ENCODE measurements at regions not wholly inside any gene's neighbourhood (a gene's known extent, or its start where the extent isn't known, plus 50 kb on each side); places are given as distances from the start of the nearest gene placed in this dataset.

GRCh38 chr11:119872611-119873310 lies 143.8 kb upstream of the NECTIN1 start:
- no peaks in the 10 kb centered on the region for H3K36me3 ChIP-seq (ENCODE audit: insufficient read depth, low read length)
- H3K27me3 ChIP-seq (ENCODE audit: insufficient read depth, low read length, poor library complexity, severe bottlenecking), result no peaks in the 10 kb centered on the region
- no peak overlapping the region for H3K4me2 ChIP-seq (ENCODE audit: low read depth, low read length, poor library complexity, severe bottlenecking)
- no peaks in the 10 kb centered on the region for H3K79me2 ChIP-seq (ENCODE audit: insufficient read depth, low read length)
- no peak overlapping the region for H3K9ac ChIP-seq (ENCODE audit: low read depth, low read length, poor library complexity, severe bottlenecking)
- H4K20me1 ChIP-seq (ENCODE audit: insufficient read depth, low read length, poor library complexity, severe bottlenecking), result no peaks in the 10 kb centered on the region
- H3F3A ChIP-seq (ENCODE audit: low read depth), result no peaks in the 10 kb centered on the region
- no peak overlapping the region for H2AFZ ChIP-seq (ENCODE audit: low read length)
- H3K9me3 ChIP-seq (ENCODE audit: insufficient read depth, low read depth, low read length), result no peaks in the 10 kb centered on the region
- H3K9me2 ChIP-seq (replicated peaks; ENCODE audit: low read depth, low read length), result no peaks in the 10 kb centered on the region
- H3K4me1 ChIP-seq (ENCODE audit: insufficient read depth, low read length, poor library complexity, severe bottlenecking), result peaks cover 6% of the 10 kb centered on the region
- TF ChIP-seq CTCF (conservative IDR thresholded peaks at IDR 0.05; ENCODE audit: low read length) (no peak), EZH2phosphoT487 (IDR thresholded peaks at IDR 0.05; ENCODE audit: borderline replicate concordance) (no peak)
- H3K4me3 ChIP-seq (ENCODE audit: low read length, poor library complexity, severe bottlenecking), result no peak overlapping the region

GRCh38 chr11:119865661-119866156 lies 136.7 kb upstream of the NECTIN1 start:
- no peaks in the 10 kb centered on the region for H3K79me2 ChIP-seq (ENCODE audit: insufficient read depth, low read length)
- H3K9me3 ChIP-seq (ENCODE audit: insufficient read depth, low read depth, low read length), result no peaks in the 10 kb centered on the region
- no peaks in the 10 kb centered on the region for H3K27me3 ChIP-seq (ENCODE audit: insufficient read depth, low read length, poor library complexity, severe bottlenecking)
- no peak overlapping the region for H2AFZ ChIP-seq (ENCODE audit: low read length)
- no peaks in the 10 kb centered on the region for H3F3A ChIP-seq (ENCODE audit: low read depth)
- H3K36me3 ChIP-seq (ENCODE audit: insufficient read depth, low read length), result no peaks in the 10 kb centered on the region
- TF ChIP-seq CTCF (conservative IDR thresholded peaks at IDR 0.05; ENCODE audit: low read length) (no peak), EZH2phosphoT487 (IDR thresholded peaks at IDR 0.05; ENCODE audit: borderline replicate concordance) (no peak)
- H3K4me3 ChIP-seq (ENCODE audit: low read length, poor library complexity, severe bottlenecking), result no peak overlapping the region
- H3K4me1 ChIP-seq (ENCODE audit: insufficient read depth, low read length, poor library complexity, severe bottlenecking), result peaks cover 6% of the 10 kb centered on the region
- no peaks in the 10 kb centered on the region for H3K9me2 ChIP-seq (replicated peaks; ENCODE audit: low read depth, low read length)
- H3K9ac ChIP-seq (ENCODE audit: low read depth, low read length, poor library complexity, severe bottlenecking), result no peak overlapping the region
- no peak overlapping the region for H3K4me2 ChIP-seq (ENCODE audit: low read depth, low read length, poor library complexity, severe bottlenecking)
- H4K20me1 ChIP-seq (ENCODE audit: insufficient read depth, low read length, poor library complexity, severe bottlenecking), result no peaks in the 10 kb centered on the region

- no peaks in the 10 kb centered on the region for H3K36me3 ChIP-seq (ENCODE audit: insufficient read depth, low read length)
- no peak overlapping the region for H3K9ac ChIP-seq (ENCODE audit: low read depth, low read length, poor library complexity, severe bottlenecking)
- H2AFZ ChIP-seq (ENCODE audit: low read length), result no peak overlapping the region
- no peak for TF ChIP-seq CTCF (conservative IDR thresholded peaks at IDR 0.05; ENCODE audit: low read length)
- TF ChIP-seq EZH2phosphoT487 (IDR thresholded peaks at IDR 0.05; ENCODE audit: borderline replicate concordance), result no peak
- H4K20me1 ChIP-seq (ENCODE audit: insufficient read depth, low read length, poor library complexity, severe bottlenecking), result no peaks in the 10 kb centered on the region
- peaks cover 6% of the 10 kb centered on the region for H3K4me1 ChIP-seq (ENCODE audit: insufficient read depth, low read length, poor library complexity, severe bottlenecking)
- no peak overlapping the region for H3K4me3 ChIP-seq (ENCODE audit: low read length, poor library complexity, severe bottlenecking)
- no peak overlapping the region for H3K4me2 ChIP-seq (ENCODE audit: low read depth, low read length, poor library complexity, severe bottlenecking)
- H3K9me3 ChIP-seq (ENCODE audit: insufficient read depth, low read depth, low read length), result no peaks in the 10 kb centered on the region
- no peaks in the 10 kb centered on the region for H3K79me2 ChIP-seq (ENCODE audit: insufficient read depth, low read length)
- H3K9me2 ChIP-seq (replicated peaks; ENCODE audit: low read depth, low read length), result no peaks in the 10 kb centered on the region
- H3F3A ChIP-seq (ENCODE audit: low read depth), result no peaks in the 10 kb centered on the region
- no peaks in the 10 kb centered on the region for H3K27me3 ChIP-seq (ENCODE audit: insufficient read depth, low read length, poor library complexity, severe bottlenecking)
These were observed 135.8 kb upstream of the NECTIN1 start for GRCh38 chr11:119864836-119865235.

All from Loucy (cell line).